ENCODE measurements at regions not wholly inside any gene's neighbourhood (a gene's known extent, or its start where the extent isn't known, plus 50 kb on each side); places are given as distances from the start of the nearest gene placed in this dataset.

DNA sequence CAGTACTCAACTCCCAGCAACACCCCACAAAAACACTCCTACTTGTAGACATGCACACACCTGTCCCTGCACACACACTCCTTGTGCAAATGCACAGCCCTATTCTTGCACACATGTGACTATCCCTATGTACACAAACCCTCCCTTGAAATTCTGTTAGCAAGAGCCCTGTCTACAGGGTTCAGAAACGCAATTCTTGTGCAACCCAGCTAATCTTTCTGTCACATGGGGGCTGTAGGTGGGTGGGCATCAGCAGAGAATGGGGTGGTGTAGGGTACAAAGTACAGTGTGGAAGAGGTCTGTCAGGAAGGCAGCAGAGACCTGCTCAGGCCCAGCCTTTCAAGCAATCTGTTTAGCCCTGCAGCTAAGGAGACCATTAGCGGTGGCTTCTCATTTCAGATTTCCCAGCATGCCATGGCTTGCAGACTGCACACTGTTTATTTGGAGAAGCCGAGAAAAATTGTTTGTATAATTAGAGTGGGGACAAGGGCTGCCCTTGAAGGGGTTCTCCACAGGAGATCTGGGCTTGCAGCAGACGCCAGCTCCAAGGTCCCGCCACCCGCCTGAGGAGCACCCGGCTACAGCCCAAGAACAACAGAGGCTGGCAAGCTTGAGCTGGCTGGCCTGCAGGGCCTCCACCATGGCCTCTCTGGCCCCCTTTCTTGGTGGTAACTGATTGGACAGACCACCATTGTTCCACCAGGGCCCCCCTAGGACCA lies 144.0 kb upstream of the PJA1 start:
- H3K4me3 ChIP-seq (ENCODE audit: low read length), result no peak overlapping the region
- no peak for DNase-seq (ENCODE audit: low read depth, low spot score)

DNA sequence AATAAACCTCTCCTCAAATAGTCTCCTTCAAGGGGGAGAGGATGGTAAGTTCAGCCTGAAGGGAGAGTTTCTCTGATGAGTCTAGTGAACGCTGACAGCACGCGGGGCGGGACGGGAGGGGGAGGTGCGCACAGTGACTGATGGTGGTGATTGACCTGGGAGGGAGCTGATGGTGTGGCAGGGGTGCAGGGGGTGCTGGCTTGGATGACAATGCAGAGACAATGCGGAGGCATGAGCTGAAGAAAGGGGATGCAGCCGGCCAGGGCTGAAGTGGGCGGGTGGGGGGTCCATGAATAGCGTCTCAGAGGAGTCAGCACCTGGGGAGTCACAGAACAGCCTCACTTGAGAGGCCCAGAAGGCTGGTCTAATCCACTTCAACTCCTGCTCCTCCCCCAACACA lies 142.5 kb upstream of the PJA1 start:
- DNase-seq (ENCODE audit: low read depth, low spot score), result no peak
- no peak overlapping the region for H3K4me3 ChIP-seq (ENCODE audit: low read length)

DNA sequence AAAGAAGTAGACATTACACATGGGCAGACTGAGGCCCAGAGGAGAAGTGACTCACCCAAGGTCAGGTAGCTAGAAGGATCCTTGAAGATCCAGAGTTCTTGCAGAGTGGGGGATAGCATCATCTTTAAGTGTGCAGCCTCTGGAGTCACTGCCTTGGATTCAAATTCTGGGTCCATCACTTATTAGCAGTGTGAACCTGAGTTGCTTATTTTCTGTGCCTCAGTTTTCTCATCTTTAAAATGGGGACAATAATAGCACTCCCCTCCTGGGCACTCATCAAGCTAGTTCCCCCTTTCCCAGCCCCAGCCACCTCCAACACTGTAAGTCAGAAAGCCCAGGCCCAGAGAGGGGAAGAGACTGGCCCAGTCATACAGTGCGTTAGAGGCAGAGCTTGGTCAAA lies 141.8 kb upstream of the PJA1 start:
- no peak overlapping the region for H3K4me3 ChIP-seq (ENCODE audit: low read length)
- DNase-seq (ENCODE audit: low read depth, low spot score), result no peak

DNA sequence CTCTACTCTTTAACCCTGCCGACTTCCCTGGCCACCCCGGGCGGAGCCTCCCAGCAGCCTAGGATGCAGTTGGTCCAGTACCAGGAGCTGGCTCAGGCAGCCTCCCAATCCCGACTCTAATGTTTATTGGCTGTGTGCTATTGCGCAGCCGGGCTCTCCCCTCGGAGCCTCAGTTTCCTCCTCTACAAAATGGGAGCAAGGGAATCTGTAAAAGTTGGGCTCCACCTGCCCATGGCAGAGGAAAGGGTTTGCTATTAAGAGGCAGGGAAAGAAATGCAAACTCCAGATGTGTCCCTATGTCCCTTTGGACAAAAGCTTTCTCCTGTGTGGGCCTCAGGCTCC lies 140.8 kb upstream of the PJA1 start:
- H3K4me3 ChIP-seq (ENCODE audit: low read length), result no peak overlapping the region
- DNase-seq (ENCODE audit: low read depth, low spot score), result no peak

DNA sequence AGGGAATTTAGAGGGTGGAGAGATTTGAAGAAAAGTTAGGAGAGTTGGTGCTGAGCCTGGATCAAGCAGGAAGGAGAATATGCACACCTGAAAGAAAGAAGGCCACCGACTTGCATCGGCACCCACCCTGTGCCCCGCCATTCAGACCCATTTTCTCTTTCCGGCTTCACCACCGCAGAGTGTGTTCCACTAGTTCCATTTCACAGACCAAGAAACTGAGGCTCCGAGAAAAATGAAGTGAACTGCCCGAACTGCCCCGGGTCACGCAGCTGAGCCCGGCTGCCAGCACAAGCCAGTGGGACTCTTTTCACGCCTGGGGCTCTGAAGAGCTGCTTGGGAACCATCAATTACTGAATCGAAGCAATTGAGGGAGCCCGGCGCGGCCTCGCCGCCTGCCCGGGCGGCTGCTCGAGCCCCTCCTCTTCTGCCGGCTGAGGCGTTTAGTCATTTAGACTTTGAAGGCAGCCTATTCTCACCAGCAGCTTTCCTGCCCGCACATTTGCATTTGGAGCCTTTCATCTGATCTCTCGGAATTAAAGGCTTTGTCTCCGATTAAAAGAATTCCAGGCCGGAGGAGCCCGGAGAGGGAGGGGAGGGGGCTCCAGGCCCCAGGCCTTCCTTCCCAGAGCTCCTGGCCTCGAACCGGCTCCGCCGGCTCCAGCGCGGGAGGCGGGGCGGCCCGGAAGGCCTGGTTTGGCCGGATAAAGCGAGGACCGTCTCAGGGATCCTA lies 140.2 kb upstream of the PJA1 start:
- no peak for DNase-seq (ENCODE audit: low read depth, low spot score)
- H3K4me3 ChIP-seq (ENCODE audit: low read length), result no peak overlapping the region

DNA sequence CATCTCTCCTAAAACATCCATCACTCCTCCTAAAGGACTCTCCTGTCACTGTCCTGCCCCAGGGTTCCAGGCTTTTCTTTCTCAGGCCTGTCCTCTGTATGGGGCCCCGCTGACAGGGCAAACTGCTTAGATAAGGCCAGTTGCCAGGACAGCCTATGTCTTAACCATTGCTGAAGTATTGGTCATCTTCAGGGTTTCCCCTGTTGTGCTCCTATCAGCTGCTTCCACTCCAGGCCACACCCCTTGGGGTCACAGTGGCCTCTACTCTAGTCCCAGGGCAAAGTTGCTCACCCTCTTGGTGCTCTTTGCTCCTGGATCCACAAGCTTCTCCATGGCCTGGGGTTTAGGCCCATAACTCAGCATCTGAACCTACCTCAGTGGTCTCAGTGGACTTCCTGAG lies 138.0 kb upstream of the PJA1 start:
- no peak overlapping the region for H3K4me3 ChIP-seq (ENCODE audit: low read length)
- DNase-seq (ENCODE audit: low read depth, low spot score), result no peak

DNA sequence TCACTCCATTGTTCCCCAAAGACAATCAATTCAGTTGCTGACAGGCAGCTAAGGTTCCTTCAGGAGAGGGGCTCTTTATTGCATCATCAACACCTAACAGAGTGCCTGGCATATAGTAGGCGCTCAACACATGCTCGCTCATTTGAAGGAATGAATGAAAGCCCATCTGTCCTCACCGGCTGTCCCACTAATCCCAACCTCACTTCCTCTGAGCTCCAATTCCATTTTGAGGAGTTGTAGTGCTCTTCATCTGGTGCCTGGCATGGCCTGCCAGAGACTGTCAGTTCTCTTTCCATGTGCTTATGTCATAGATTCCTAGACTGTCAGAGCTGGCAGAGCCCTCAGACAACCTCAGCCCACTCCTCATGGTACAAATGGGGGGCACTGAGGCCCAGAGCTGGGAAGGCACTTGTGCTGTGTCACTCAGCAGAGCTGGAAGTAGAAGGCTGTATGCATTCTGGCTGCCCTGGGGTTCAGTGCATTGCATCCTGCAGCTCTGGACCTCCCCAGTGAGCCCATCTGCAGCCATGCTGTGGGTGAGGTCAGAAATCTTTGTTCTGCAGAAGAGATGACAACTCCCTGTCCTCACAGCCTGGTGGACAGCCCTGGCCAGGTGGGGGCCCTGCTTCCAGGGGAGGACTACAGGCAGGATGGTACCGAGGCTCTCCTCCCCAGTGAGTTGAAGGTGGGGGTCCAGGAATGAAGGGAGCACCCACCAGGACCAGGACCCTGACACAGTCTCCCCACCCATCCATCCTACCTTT lies 134.9 kb upstream of the PJA1 start:
- no peak overlapping the region for H3K4me3 ChIP-seq (ENCODE audit: low read length)
- DNase-seq (ENCODE audit: low read depth, low spot score), result no peak

DNA sequence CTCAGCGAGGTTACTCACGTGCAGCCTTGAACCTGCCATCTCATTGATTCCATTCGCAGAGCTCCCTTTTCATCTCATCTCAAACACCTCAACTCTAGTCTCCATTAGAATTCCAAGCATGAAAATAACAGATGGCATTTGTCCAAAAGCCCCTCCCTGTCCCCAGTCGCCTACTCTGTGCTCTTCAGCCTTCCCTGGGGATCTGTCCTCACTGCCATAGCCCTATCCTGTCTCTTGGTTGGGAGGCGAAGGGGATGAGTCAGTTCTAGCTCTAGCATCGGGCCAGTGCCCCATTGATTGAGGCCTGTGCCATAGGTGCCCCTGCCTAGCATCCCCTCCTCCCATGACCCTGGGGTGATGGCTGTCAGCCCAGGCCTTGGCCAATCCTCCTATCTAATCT lies 134.0 kb upstream of the PJA1 start:
- H3K4me3 ChIP-seq (ENCODE audit: low read length), result no peak overlapping the region
- DNase-seq (ENCODE audit: low read depth, low spot score), result no peak

DNA sequence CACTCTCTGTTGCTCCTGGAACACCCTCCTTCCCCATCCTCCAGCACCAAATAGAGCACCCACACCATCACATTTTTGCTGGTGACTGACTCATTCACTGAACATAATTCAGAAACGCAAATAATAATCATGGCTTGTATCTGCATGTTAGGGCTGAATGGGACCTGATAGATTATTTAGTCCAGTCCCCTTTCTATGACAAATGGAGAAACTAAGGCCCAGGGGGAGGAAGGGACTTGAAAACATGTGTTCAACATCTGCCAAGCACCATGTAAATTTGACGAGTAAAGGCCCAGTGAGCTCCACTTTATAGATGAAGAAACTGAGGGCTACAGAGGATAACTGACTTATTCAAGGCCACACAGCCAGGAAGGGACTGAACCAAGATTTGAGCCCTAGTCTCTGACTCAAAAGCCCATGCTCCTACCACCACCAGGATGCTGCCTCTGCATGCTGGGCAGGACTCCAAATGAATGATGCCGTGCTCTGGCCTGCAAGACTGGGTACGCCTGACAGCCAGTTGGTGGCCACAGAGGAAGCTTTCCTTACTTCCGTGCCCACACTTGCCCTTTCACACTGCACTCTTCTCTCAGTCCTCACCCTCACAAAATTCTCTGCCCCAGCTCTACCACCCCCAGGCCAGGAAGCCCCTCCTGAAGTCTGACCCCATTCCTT lies 133.3 kb upstream of the PJA1 start:
- DNase-seq (ENCODE audit: low read depth, low spot score), result no peak
- H3K4me3 ChIP-seq (ENCODE audit: low read length), result no peak overlapping the region

DNA sequence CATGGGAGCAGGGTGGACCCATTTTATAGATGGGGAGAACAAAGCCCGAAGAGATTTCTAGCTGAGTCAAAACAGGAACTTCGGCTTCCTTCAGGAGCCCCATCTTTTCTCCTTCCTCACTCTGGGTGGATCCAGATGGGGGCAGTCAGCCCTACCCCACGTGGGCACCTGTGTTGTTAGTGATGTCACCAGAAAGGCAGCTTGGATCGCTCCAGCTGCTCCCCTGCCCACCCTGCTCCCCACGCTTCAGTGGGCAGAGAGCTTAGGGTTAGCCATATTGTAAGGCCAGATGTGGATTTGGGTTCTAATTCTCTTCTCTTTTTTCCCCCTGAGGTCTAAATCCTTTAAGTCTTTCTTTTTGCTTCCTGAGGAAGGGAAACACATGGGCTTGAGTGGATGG lies 132.3 kb upstream of the PJA1 start:
- no peak for DNase-seq (ENCODE audit: low read depth, low spot score)
- H3K4me3 ChIP-seq (ENCODE audit: low read length), result no peak overlapping the region

DNA sequence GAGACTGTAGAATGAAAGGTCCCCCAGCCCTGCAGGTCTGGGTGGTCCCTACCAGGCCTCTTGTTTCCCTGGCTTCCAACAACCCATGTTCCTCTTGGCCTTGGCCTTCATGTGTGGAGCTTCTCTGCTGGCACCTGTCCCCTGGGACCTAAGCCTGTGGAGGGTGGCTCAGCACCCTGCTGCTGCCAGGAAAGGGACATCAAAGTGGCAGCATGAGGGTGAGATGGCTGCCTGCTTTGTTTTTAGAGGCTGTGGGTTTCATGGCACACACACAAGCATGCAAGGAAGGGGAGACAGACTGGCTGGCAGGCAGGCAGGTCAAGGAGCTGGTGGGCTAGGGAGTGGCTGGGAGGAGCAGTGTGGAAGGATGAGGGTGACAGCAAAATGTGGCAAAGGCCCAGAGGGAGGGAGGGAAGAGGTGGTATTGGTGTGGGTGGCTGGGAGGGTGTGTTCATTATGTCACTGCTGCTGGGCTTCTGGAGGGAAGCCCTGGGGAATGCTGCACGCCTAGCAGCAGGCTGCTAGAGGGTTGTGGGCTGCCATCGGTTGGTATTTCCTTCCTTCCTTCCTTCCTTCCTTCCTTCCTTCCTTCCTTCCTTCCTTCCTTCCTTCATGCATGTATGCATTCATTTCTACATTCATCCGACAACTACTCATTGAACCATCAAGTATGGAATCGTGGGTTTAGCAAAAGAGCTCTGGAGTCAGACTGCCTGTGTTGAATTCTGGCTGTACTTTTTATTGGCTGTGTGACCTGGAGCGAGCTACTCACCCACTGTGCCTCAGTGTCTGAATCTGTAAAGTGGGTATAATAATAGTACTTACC lies 128.7 kb upstream of the PJA1 start:
- H3K4me3 ChIP-seq (ENCODE audit: low read length), result no peak overlapping the region
- DNase-seq (ENCODE audit: low read depth, low spot score), result no peak

DNA sequence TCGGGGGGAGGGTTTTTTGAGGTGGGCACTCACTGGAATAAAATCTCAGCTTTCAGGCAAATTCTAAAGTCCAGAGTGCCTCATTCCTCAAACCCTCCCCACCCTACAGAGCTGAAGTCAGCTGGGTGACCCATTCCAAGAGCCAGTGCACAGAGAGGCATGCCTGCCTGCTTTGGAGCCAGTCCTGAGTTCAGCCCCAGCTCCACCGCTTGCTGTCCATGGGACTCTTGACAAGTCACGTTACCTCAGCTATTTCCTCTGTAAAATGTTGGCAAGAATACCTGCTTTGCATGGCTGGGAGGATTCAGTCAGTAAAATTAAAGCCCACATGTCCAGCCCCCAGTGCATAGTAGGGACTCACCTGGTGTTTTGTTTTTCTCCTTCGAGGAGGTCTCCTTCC lies 125.9 kb upstream of the PJA1 start:
- DNase-seq (ENCODE audit: low read depth, low spot score), result no peak
- no peak overlapping the region for H3K4me3 ChIP-seq (ENCODE audit: low read length)

DNA sequence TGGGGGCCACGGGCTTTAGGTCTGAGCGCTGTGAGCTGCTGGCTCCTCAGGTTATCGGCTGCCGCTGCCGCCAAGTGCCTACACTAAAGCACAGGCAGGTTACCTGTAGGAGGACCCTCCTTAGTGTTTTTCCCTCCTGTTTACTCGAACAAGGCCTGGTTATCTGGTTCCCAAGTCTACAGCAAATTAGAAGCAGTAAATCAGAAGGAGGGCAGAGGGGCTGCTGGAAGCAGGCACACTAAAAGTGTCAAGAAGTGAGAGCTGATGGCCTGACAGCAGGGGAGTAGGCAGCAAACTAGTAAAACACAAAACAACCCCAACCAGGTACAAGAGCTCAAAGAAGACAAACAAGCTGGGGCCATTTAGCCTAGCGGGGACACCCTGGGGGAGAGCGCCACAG lies 125.0 kb upstream of the PJA1 start:
- DNase-seq (ENCODE audit: low read depth, low spot score), result no peak
- H3K4me3 ChIP-seq (ENCODE audit: low read length), result no peak overlapping the region

DNA sequence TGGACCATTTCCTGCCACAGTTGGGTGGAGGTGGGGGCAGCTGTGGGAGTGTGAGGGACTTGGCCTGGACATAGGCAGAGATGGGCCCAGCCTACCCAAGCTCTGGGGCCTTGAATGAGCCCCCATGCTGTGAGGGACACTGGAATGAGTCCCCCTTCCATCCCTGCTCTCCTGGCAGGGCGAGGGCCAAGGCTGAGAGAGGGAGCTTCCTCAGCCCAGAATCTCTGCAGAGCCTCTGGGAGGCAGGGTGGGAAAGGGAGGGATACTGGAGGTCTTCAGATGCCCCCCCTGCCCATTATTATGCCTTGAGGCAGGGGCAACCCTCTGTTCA lies 124.5 kb upstream of the PJA1 start:
- DNase-seq (ENCODE audit: low read depth, low spot score), result no peak
- H3K4me3 ChIP-seq (ENCODE audit: low read length), result no peak overlapping the region

DNA sequence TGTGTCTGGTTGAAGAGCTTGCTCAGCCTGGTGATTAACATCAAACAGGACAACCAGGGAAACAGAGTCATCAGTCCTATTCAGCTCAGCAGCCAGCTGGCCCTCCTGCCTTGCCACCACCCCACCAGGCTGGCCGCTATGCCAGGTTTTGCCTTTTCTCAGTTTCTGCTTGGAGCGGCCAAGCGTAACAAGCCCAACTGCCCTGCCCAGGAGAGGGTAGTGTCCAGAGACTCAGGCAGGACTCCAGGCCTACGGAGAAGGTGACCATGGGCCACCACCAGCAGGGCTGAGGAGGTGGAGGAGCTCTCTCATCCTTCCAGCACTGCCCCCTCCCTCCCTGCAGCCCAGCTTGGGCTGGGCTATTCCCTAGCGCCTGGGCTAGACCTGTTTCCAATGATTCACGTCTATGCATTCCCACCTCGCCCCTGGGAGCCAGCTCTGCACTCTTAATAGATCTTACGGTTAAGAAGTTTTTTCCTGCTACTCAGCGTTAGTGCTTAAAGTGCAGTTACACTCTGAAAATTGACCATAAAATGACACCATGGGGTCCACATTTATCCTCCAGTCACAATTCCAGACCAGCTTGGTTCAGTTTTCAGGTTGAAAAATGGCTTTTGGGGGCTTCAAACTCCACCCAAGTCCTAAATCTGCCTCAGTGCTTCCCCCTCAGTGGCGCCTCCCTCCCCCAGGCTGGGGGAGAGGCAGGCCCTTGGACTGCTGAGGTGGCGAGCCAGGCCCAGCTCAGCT lies 124.0 kb upstream of the PJA1 start:
- DNase-seq (ENCODE audit: low read depth, low spot score), result no peak
- H3K4me3 ChIP-seq (ENCODE audit: low read length), result no peak overlapping the region

DNA sequence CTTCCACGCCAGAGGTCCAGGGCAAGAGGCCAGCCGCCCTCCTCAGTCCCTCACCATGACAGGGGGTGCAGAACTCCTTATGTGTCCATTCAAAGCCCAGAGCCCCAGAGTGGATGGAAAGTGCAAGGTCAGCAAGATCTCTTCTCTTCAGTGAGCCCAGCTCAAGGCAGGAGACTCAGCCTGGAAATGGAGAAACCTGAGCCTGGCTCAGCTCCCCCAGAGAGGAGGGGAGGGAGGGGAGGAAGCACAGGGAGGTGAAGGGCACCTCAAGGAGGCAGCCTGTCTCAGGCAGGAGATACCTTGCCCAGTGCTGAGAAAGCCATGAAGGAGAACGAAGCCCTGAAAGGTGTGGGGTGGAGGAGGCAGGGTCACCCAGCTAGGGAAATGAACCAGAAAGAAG lies 121.8 kb upstream of the PJA1 start:
- no peak for DNase-seq (ENCODE audit: low read depth, low spot score)

DNA sequence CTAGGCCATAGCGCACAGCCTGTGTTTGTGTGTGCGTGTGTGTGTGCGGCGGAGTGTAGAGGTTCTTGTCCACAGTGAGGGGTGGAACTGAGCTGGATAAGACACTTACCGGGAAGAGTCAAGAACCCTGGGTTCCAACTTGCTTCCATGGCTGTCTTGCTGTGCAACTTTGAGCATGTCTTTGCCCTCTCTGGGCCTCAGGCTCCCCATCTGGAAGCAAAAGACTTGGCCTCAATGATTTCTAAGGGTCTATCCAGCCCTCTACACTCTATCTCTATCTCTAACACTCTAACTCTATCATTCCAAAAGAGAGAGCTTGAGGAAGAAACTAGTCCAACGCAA lies 121.3 kb upstream of the PJA1 start:
- no peak overlapping the region for H3K4me3 ChIP-seq (ENCODE audit: low read length)
- DNase-seq (ENCODE audit: low read depth, low spot score), result no peak

More for the DNA sequence above, 121.8 kb upstream of the PJA1 start:
- no peak overlapping the region for H3K4me3 ChIP-seq (ENCODE audit: low read length)

DNA sequence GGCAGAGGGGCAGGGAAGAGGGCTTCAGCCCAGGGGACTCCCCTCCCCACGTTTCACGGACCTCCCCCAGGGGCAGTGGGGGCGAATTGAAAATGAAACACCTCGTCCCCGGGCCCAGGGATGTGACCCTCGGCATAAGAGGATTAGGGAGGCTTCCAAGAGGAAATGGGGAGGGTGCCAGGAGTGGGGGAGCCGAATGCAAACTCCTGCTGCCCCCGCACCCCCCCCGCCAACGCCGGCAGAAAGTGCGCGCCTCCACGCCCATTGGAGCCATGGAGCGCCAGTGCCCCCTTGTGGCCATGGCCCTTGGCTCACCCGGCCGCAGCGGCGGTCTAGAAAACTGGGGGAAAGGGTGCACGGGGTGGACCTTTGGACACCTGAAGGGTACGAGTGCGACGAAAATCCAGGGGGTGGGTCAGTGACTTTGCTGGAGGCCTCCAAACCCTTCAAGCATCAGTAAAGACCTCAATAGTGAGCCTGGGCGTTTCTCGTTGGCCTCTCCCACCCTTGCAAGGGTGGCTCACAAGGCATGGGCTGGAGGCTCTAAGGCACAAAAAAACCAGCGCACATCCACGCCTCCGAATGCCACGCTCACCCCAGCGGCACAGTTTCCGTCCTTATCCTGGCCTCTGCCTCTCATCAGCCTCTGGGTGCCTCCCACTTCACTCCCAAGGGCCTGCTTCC lies 120.8 kb upstream of the PJA1 start:
- H3K4me3 ChIP-seq (ENCODE audit: low read length), result no peak overlapping the region
- peak; percentile 3 for DNase-seq (ENCODE audit: low read depth, low spot score)

All from Jurkat, Clone E6-1 (cell line).